Kasumi-1 (cell line): ENCODE measurements at regions not wholly inside any gene's neighbourhood (a gene's known extent, or its start where the extent isn't known, plus 50 kb on each side); places are given as distances from the start of the nearest gene placed in this dataset.

ENCODE experiments used
- DNase-seq, 2 experiments: peaks; one replicate each; lab custom pipeline; 2025; lab: John Stamatoyannopoulos, UW

DNA sequence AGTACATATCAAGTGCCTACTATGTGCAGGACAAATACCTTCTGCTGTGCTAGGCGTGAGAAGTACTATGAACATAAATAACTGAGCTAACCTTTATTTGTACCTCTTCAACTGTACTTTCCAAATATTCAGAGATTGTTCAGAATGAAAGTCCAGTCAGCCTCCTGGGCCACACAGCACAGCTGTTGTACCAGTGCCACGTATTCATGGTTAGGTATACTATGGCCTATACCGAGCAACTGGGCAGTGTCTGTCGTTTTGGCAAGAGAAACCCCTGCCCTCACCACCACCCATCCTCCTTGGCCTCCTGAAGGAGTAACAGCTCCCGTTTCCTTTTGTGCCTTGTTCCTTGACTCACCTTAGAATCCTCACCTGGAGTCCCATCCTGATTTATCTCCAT lies 53.0 kb downstream of the RASSF10 start:
- DNase-seq: no peak

DNA sequence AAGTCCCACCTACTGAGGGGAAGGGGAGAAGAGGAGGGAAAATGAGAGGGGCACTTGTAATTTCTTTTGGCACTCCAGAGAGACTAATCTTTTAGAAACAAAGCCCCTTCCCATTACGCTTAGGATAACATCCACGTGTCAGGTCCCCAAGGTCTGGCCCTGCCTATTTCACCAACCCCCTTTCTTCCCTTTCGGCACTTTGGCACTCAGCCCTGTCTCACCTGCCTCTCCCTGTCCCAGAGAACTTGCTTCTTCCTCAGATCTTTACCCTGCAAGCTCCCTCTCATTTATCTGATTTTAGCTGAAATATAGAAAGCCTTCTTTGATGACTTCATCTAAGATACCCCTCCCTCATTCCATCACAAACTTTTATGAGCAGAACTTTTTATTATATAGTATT lies 55.5 kb downstream of the RASSF10 start:
- no peak for DNase-seq

GRCh38 chr11:13065200-13065787 lies 56.2 kb downstream of the RASSF10 start:
- DNase-seq: no peak

GRCh38 chr11:13068211-13068610 lies 59.1 kb downstream of the RASSF10 start:
- no peak for DNase-seq

DNA sequence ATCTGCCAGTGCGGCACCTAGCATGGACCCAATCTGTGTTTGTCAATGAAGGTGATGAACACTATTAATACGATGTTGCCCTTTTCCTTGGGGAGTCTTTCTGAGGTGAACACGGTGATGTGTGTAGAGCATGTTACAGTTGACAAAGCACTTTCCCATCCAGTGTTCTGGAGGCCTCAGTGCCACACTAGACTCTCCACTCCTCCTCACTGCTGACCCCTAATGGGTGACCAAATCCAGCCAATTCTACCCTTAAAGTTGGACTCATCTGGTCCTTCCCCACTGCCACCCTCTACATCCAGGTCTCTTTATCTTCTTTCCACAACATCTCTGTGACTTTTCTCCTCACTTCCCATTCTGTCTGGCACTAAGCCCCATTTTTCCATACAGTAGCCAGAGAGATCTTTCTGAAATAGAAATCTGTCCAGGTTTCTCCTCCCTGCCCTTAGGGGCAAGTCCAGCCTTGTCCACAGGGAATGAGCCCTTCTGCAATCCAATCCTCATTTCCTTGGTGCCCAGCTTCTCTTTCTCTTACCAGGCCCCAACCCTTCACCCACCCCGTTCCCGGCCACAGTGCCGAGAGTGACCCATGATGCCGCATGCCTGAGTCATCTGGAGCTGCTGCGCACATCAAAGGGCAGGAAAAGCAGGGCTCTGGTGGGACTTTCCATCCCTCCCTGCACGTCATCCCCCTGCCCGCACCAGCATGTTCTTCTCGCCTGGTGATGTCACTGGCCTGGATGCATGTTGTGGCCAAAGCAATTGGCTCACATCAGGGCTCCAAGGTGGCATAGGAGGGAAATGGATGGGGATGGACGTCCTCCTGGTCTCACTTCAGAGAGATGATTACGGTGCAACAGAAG lies 64.2 kb downstream of the RASSF10 start:
- no peak for DNase-seq

GRCh38 chr11:13074714-13075464 lies 65.8 kb downstream of the RASSF10 start:
- no peak for DNase-seq

GRCh38 chr11:13076961-13077360 lies 67.8 kb downstream of the RASSF10 start:
- DNase-seq: no peak

DNA sequence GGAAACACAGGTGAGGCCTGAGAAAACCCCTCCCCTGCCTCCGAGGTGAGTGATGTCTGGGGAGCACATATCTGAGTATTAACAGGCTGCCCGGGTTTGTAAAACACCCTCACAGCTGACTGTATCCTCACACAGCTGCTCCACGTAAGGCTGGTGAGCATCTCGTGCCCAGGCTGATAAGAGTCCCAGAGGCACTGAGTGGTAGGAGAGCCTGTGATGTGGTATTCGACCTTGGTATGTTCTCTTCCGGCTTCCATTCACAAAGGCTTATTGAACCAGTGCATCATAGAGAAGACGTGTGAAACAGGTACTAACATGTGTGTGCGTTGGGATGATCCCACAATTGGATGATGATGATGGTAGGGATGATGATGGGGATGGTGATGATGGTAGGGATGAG lies 71.7 kb downstream of the RASSF10 start:
- no peak for DNase-seq

DNA sequence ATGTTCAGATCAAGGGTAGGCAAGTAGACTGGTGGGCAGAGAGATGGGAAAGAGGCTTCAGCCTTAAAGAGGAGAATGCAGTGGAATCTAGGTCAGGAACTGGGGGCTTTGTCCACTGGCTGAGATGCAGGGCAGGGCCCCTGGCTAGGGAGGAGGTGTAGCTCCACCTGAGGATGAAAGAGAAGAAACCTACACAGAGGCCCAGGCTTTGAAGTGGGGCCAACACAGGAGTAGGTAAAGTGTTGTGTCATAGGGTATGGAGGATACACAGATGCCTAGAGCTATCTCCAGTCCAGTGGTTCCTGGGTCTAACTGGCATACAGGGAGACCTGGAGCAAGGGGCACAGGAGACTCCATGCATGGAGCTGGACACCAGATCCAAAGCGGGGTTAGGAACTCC lies 73.5 kb downstream of the RASSF10 start:
- DNase-seq: no peak

- DNase-seq: peak; percentile 5 to 43
These were observed 81.2 kb downstream of the RASSF10 start for GRCh38 chr11:13090228-13090708.

GRCh38 chr11:13091373-13091772 lies 82.3 kb downstream of the RASSF10 start:
- peak; percentile 19 to 25 for DNase-seq

DNA sequence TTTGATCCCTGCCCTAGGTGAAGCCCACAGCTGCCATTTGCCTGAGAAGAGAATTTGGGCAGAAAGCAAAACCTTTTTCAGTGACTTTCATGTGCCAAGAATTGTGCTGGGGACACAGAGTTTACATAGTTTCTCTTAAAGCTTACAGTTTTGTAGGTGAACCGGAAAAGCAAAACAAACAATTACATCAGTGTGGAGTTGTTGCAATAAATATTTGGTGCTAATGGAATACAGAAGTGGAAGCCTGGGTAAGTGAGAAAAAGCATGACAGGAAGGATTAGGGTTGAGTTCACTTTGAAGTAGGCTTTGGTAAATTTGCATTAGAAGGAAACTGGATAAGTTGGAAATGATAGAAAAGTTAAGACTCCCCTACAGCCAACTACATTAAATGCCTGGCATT lies 82.7 kb downstream of the RASSF10 start:
- no peak for DNase-seq

- no peak for DNase-seq
These were observed 86.0 kb downstream of the RASSF10 start for GRCh38 chr11:13094930-13095687.

GRCh38 chr11:13098063-13098462 lies 88.9 kb downstream of the RASSF10 start:
- DNase-seq: no peak

DNA sequence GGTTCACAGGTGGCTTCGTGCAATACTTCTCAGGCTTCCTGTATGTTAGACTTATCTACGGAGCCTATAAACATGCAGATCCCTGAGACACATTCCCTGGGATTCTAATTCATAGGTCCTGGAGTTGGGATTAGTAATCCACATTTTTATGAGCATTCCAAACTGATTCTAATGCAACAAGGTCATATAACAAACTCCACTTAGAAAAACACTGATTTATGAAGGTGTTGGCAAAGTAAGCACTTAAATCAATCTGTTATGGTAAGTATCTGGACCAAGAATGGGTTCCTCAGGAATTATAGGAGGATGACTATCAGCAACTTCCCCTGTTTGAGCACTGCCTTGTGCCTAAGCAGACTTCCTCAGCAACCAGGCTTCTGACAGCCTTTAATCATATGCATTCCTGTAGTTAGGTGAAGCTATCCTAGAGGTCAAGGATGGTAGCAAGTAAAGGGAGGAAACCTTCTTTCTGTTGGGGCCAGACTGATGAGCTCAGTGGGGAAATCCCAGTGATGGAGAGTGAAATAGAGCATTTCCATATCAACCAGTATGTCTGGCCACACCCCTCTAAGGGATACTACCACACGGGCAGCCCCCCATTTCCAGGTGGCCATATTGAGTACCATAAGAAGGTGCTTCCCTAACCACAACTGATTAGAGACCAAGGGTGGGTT lies 89.6 kb downstream of the RASSF10 start:
- no peak for DNase-seq

DNA sequence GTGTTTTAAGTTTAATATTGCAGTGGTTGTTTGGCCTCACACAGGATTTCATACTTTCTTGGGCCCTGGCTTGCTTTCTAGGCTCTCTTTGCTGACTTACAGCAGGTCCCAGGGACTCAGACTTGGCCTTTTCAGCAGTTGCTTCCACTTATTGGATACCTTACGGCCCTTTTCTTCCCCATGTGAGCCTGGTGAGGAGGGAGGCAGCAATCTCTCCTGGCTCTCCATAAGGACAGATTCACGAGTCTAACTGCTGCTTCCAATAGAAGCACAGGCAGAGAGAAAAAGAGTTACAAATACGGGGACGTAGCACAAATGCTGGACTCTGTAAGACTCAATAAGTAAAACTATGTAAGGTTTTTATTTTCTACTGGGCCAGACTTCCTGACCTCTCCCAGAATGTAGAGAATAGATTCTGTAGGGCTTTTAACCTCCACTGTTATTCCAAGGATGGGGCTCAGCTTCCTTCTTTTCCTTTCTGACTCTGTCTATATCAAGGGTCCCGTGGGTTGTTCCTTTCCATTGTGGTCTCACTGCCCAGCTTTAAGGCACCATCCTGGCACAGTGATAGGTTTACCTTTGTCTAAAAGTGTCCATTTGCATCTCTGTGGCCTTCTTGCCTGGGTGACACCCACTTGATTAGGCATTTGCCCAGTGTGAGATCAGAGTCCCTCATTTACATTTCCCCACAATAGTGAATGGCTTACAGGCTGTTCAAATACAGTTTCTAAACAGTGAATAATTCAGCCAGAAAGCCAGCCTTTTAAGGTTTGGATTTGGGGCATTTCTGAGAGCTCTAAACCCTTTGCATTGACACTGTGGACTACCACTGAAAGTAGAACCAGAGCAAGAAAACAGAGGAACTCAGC lies 92.8 kb downstream of the RASSF10 start:
- no peak for DNase-seq

DNA sequence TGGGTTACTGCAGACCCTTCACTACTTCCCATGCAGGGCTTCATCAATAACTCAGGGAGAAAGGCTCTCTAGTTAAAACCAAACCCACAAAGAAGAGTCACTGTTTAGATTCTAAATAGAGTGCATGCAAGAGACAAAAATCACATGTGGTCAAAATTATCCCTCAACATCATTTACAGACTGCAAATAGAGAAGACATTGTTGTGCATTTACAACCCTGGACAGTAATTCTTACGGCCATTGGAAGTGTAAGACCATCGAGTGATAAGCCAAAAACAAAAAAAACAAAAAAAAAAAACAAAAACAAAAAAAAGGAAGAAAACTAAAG lies 93.4 kb downstream of the RASSF10 start:
- no peak for DNase-seq

DNA sequence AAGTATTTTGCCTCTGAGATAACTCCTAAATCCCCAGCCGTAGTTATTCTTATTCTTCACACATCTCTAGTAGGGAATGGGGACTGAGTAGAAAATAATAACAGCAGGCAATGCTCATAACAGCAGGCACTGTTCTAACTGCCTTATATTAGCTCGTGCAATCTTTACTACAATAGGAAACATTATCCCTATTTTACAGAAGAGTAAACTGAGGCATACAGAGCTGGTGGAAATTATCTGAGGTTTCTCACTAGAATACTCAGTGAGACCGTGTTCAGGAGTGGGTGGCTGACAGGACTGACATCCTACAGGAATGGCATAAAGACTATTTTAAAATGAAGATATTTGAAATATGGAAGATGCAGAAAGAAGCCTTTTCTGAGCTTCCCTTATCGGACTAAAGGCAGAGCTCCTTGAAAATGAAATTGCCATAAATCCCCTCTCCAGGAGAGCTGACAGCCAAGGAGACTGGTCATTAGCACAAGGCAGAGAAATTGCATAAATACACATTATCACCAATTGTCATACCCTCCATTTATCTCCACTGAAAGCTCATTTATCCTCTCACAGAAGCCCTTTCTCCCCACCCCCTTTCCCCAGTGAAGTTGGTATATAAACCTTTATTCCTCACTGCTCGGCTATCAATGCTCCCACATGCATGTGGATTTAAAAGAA lies 93.9 kb downstream of the RASSF10 start:
- no peak for DNase-seq

GRCh38 chr11:13103962-13104554 lies 94.9 kb downstream of the RASSF10 start:
- no peak for DNase-seq
